Spinal cord (tissue), 9 donors: ENCODE measurements at regions not wholly inside any gene's neighbourhood (a gene's known extent, or its start where the extent isn't known, plus 50 kb on each side); places are given as distances from the start of the nearest gene placed in this dataset.

ENCODE experiments used
- DNase-seq, 6 donors: peaks; one replicate each; pipeline versions ENCODE4 v3.0.0 to v3.0.0-alpha.2; 2013 to 2015; ENCODE audit warnings: low spot score in 6 of 6, low read depth in 4 of 6
- H3K27ac ChIP-seq: one replicate; pipeline ENCODE4 v1.5.1; 2013; ENCODE audit warnings: low read depth, low read length, control low read depth
- H3K27me3 ChIP-seq: one replicate; pipeline ENCODE4 v1.6.1; 2013; ENCODE audit warnings: low read length; ENCODE audit not compliant: control insufficient read depth, insufficient read depth
- H3K36me3 ChIP-seq: one replicate; pipeline ENCODE4 v1.6.1; 2013; ENCODE audit warnings: low read length; ENCODE audit not compliant: control insufficient read depth, insufficient read depth
- H3K4me1 ChIP-seq: one replicate; pipeline ENCODE4 v1.6.1; 2013; ENCODE audit warnings: low read length; ENCODE audit not compliant: control insufficient read depth, insufficient read depth
- H3K4me3 ChIP-seq: one replicate; pipeline ENCODE4 v1.5.1; 2013; ENCODE audit warnings: low read depth, low read length, control low read depth
- H3K9me3 ChIP-seq: one replicate; pipeline ENCODE4 v1.6.1; 2013; ENCODE audit warnings: low read length; ENCODE audit not compliant: control insufficient read depth, insufficient read depth
- WGBS: methylation state at CpG from one replicate; pipeline ENCODE4 v1.1.5; 2013; ENCODE audit warnings: missing lambda C conversion rate; ENCODE audit not compliant: insufficient coverage; 5-methylcytosine and 5-hydroxymethylcytosine counted together
- donor health status: healthy.

DNA sequence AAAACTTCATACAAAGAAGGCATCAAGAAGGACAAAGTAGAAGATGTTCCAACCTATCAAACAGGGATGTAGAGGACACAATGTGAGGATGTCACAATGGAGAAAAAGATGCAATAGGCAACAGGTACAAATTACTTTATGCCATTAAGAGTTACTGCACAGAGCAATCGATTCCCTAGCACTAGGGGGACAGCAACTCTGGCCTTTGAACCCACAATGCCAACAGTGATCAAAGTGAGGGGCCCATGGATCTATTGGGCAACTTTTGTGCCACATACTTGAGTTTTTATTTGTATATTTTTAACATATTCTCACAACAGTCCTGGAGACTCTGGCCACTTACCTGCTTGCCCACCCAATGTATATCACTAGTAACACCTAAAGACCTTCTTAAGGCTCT, 220.2 kb downstream of the HNMT start:
- H3K27me3 ChIP-seq: no peaks in the 10 kb centered on the region
- no peak overlapping the region for H3K27ac ChIP-seq
- no peak overlapping the region for H3K4me3 ChIP-seq
- no peak for DNase-seq
- H3K4me1 ChIP-seq: no peaks in the 10 kb centered on the region
- no CpG with 5 or more reads among the region's 1 CpG for WGBS
- no peaks in the 10 kb centered on the region for H3K9me3 ChIP-seq
- H3K36me3 ChIP-seq: no peaks in the 10 kb centered on the region

DNA sequence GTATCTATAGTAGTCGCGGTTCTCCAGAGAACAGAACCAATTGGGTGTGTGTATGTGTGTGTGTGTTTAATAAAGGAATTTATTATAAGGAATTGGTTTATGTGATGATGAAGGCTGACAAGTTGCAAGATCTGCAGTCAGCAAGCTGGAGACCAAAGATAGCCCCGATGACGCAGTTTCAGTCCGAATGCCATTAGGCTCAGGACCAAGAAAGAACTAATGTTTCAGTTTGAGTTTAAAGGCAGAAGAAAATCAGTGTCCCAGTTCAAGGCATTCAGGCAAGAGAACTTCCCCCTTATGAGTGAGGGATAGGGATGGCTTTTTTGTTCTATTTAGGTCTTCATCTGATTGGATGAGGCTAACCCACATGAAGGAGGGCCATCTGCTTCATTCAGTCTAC, 221.6 kb downstream of the HNMT start:
- no peaks in the 10 kb centered on the region for H3K9me3 ChIP-seq
- no peaks in the 10 kb centered on the region for H3K4me1 ChIP-seq
- no peak overlapping the region for H3K27ac ChIP-seq
- no peaks in the 10 kb centered on the region for H3K27me3 ChIP-seq
- no peak for DNase-seq
- no peak overlapping the region for H3K4me3 ChIP-seq
- no peaks in the 10 kb centered on the region for H3K36me3 ChIP-seq
- WGBS: 82% methylated on average over 2 of the region's 5 CpGs

GRCh38 chr2:138187221-138187620, 222.9 kb downstream of the HNMT start:
- H3K36me3 ChIP-seq: no peaks in the 10 kb centered on the region
- no peak for DNase-seq
- H3K9me3 ChIP-seq: no peaks in the 10 kb centered on the region
- no peak overlapping the region for H3K27ac ChIP-seq
- H3K4me3 ChIP-seq: no peak overlapping the region
- no peaks in the 10 kb centered on the region for H3K27me3 ChIP-seq
- H3K4me1 ChIP-seq: no peaks in the 10 kb centered on the region
- WGBS: 86% methylated on average over 5 of the region's 5 CpGs

DNA sequence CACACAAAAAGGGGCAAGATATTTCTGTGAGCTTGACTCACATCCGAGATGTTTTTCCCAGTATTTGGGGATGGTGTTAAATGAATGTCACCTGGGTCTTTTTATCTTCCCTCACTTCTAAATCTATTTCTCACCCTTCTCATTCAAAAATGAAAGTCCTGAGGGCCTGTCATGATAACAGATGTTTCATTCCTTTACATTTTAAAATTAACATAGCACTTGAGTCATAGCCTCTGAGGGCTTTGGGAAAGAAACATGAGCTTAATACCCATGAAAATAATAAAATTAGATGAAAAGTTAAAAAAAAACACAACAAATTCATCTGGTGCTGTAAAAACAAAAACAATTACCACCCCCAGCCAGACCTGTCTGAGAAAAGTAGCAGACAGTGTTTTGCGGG, 226.7 kb downstream of the HNMT start:
- H3K9me3 ChIP-seq: no peaks in the 10 kb centered on the region
- no peaks in the 10 kb centered on the region for H3K4me1 ChIP-seq
- no peaks in the 10 kb centered on the region for H3K27me3 ChIP-seq
- no peak overlapping the region for H3K27ac ChIP-seq
- no peak overlapping the region for H3K4me3 ChIP-seq
- WGBS: 100% methylated on average over 1 of the region's 2 CpGs
- DNase-seq: no peak
- H3K36me3 ChIP-seq: no peaks in the 10 kb centered on the region

DNA sequence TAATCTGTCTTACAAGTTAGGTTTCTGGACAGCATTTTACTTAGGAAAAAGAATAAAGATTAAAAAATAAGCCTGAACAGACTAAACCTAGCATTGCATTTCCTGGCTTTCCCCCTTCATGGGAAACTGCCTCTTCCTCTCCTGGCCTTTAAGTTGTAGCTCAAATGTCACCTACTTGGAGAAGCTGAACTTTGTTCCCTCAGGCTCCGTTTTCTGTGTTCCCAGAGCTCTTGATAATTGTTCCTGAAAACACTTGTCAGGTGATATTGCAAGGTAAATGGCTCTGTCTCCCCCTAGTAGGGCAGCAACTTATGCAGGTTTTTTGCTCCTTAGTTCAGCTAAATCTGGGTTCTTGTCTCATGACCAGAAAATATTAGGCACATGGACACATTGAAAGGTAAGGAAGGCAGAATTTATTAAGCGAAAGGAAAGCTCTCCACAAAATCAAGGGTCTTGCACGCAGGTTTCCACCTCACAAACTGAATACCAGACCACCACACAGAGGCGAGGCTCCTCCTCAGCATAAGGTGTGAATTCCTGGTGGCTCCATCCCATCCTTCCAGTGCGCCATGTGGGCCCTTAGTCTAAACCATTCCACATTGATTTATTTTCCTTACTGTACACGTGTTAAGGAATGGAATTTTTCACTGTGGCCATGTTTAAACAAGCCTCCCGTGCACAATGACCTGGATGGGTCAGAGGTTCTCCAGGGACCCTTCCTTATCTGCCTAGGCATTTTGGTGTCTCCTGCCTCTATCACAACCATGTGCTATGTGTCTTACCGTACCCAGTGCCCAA, 229.3 kb downstream of the HNMT start:
- no peaks in the 10 kb centered on the region for H3K4me1 ChIP-seq
- no peak overlapping the region for H3K4me3 ChIP-seq
- H3K36me3 ChIP-seq: no peaks in the 10 kb centered on the region
- no peak for DNase-seq
- H3K9me3 ChIP-seq: no peaks in the 10 kb centered on the region
- H3K27ac ChIP-seq: no peak overlapping the region
- WGBS: 86% methylated on average over 4 of the region's 8 CpGs
- H3K27me3 ChIP-seq: no peaks in the 10 kb centered on the region

DNA sequence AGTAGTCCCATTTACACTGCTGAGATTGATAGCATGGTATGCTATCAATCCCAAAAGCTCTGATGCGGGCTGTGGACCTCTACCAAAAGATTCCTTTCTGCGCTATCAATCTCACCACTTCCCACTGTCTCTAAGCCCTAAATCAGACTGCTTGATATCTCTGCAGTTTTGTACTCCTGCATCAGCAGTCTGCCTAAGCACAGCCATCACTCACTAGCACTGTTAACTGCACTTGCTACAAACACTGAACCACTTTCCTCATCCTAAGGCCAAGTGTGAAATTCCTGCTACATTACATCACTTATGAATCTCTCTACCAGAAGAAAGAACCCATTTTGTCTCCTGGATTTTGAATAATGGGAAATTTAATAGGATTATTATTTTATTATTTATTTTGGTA, 237.0 kb downstream of the HNMT start:
- WGBS: 73% methylated on average over 2 of the region's 2 CpGs
- DNase-seq: peak in 1 of 6 donors; percentile 78
- no peaks in the 10 kb centered on the region for H3K4me1 ChIP-seq
- no peaks in the 10 kb centered on the region for H3K36me3 ChIP-seq
- H3K9me3 ChIP-seq: peaks cover 2% of the 10 kb centered on the region
- H3K27ac ChIP-seq: no peak overlapping the region
- no peaks in the 10 kb centered on the region for H3K27me3 ChIP-seq
- no peak overlapping the region for H3K4me3 ChIP-seq

DNA sequence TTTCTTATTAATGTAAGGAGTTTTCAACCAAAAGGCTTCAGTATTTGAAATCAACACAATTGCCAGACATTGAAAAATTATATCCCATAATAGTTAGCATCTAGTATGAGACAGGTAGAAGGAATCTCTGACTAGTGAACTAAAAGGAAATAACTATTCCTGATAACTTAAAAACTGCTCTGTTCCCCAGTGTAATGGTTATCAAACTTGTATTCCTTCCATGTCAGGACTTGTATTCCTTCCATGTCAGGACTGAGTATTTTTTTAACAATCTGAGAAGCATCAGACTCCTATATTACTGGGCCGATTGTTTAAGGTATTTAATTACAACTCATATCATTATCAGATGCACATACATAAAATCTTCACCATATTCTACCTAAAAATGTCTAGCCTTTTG, 238.5 kb downstream of the HNMT start:
- Histone ChIP-seq H3K27ac (no peak overlapping the region), H3K4me3 (no peak overlapping the region), H3K4me1 (no peaks in the 10 kb centered on the region), H3K9me3 (peaks cover 2% of the 10 kb centered on the region), H3K27me3 (no peaks in the 10 kb centered on the region), H3K36me3 (no peaks in the 10 kb centered on the region)
- WGBS: no CpG with 5 or more reads among the region's 1 CpG
- DNase-seq: no peak

GRCh38 chr2:138205281-138205680, 241.0 kb downstream of the HNMT start:
- H3K4me1 ChIP-seq: no peaks in the 10 kb centered on the region
- DNase-seq: no peak
- H3K27me3 ChIP-seq: no peaks in the 10 kb centered on the region
- no peak overlapping the region for H3K4me3 ChIP-seq
- H3K27ac ChIP-seq: no peak overlapping the region
- H3K36me3 ChIP-seq: no peaks in the 10 kb centered on the region
- H3K9me3 ChIP-seq: peaks cover 2% of the 10 kb centered on the region
- 33% methylated on average over 1 of the region's 1 CpG for WGBS

DNA sequence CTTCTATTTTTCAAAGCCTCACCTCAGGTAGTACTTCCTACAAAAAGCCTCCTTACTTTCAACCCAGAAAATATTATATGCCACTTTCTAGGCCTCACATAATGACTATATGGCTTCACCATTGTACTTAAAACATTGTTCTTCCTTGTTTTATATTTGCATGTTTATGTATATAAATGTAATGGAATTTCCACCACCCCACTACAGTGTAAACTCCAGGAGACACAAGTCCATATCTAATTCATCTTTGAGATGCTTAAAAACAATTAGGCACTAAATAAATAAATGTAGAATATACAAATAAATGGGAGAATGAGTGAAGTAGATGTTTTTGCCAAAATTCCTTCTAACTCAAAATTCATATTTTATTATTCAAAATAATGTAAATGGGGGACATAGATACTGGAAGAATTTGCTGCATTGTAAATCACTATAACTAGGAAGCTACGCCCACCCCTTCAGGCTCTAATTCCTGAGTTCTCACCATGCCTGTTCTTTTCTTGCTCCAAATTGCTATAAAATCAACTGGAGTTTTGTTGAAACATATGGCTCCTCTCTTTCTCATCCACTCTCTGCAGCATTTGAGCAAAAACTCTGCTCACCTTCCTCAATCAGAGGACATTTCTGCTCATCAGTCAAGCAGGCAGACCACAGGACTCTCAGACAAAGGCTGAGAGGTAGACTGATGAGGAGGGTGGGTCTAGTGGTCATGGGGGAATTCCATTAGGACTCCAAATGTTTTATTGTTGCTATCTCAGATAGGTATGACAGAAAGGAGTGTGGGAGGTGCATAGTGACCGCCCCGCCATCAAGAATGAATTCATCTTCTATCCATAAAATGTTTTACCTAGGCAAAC, 243.0 kb downstream of the HNMT start:
- Histone ChIP-seq H3K36me3 (no peaks in the 10 kb centered on the region), H3K4me1 (no peaks in the 10 kb centered on the region), H3K9me3 (peaks cover 2% of the 10 kb centered on the region), H3K27me3 (no peaks in the 10 kb centered on the region), H3K4me3 (no peak overlapping the region), H3K27ac (no peak overlapping the region)
- WGBS: 80% methylated on average over 1 of the region's 3 CpGs
- no peak for DNase-seq

- H3K27ac ChIP-seq: no peak overlapping the region
- no CpG with 5 or more reads among the region's 3 CpGs for WGBS
- DNase-seq: no peak
- no peaks in the 10 kb centered on the region for H3K4me1 ChIP-seq
- no peaks in the 10 kb centered on the region for H3K36me3 ChIP-seq
- no peak overlapping the region for H3K4me3 ChIP-seq
- no peaks in the 10 kb centered on the region for H3K27me3 ChIP-seq
- H3K9me3 ChIP-seq: peaks cover 2% of the 10 kb centered on the region
These were observed 244.7 kb downstream of the HNMT start for GRCh38 chr2:138209009-138209408.
